Fibroblast of upper back skin (primary cell): ENCODE measurements at regions not wholly inside any gene's neighbourhood (a gene's known extent, or its start where the extent isn't known, plus 50 kb on each side); places are given as distances from the start of the nearest gene placed in this dataset.
A peak's percentile ranks its signal among the peaks of the same experiment; 100 is the strongest.

ENCODE experiments used
- DNase-seq: peaks from one replicate; pipeline ENCODE4 v3.0.0-alpha.2; 2013

DNA sequence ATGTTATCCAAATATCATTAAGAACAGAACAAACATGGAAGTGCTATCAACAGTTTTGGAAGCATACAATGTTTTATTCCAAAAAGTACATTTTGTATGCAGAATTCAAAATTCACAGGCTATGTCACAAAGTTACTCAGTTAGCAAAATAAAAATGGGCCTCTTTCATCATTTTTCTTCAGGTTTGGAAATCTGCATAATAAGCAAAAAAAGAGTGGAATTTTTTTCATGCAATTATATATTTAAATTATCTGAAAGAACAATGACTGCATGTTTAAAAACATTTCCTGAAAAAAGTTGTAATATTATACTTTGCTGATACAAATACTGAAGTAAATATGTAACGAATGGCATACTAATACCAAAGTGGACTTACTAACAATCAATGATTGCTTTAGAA, 161.2 kb upstream of the MBL2 start:
- no peak for DNase-seq

GRCh38 chr10:52927678-52928077, 155.1 kb upstream of the MBL2 start:
- no peak for DNase-seq

DNA sequence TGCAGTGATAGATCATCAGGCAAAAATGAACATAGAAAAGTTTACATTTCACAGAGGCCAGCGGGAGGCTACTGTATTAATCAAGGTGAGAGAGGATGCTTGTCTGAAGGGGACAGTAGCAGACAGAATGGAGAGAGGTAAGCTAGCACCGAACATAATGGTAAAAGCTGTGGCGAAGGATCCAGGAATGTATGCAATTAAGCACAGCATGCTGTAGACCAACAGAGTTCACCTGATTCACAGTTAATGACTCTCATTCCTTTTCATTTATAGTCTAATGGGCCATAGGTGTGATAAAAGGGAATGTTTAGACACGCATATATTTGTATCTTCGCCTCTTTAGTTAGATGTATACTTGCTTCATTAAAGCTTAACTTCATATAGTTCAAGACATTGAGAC, 150.9 kb upstream of the MBL2 start:
- no peak for DNase-seq

DNA sequence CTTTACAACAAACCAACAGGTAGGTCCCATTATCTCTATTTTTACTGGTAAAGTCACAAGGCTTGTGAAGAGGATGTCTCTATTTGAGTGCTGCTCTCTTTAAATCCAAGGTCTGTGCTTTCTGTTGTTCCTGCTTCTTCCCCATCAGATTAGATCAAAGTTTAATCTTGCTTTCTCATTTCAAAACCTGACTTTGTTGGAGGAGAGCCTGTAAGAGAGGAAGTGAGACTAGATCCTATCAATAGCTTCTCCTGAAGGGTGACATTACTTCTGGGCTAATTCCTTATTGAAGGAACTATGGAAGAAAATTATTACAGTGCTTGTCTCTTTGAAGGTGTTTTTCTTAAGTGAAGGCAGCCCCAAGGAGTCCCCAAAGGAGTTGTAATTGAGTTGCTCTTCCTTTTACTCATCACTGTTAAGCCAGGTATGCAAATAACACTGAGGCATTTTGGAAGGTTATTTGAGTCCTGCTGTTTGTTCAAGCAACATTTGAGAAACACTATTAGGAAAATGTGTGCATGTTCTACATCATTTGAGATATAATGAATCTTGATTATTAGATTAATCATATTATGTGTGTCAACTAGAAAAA, 146.2 kb upstream of the MBL2 start:
- DNase-seq, result no peak

DNA sequence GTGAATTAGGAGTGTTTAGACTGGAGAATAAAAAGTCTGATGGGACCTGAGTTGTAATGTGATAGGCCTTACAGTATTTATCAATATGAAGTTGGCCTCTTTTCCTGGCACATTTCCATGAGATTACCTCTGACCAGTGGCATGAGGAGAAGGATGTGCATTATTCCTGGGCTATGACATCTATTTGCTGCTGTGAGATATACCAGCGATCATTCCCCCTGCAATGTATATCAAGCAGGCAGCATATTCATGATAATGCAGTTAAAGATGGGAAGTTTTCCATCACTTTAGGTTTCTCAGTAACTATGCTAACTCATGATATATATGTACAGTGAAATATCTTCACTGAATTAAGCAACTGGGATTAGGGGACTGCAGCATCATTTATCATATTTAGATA, 142.8 kb upstream of the MBL2 start:
- DNase-seq, result no peak

DNA sequence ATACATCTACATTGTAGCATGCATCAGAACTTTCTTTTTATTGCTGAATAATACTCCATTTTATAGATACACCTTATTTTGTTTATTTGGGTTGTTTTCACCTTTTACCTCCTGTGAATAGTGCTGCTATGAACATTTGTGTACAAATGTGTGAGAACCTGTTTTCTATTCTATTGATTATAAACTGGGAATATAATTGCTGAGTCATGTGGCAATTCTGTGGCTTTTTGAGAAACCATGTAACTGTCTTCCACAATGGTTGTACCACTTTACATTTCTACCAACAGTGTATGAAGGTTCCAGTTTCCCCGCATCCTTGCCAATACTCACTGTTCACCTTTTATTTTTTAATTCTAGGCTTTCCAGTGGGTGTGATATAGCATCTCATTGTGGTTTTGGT, 138.6 kb upstream of the MBL2 start:
- DNase-seq, result no peak

DNA sequence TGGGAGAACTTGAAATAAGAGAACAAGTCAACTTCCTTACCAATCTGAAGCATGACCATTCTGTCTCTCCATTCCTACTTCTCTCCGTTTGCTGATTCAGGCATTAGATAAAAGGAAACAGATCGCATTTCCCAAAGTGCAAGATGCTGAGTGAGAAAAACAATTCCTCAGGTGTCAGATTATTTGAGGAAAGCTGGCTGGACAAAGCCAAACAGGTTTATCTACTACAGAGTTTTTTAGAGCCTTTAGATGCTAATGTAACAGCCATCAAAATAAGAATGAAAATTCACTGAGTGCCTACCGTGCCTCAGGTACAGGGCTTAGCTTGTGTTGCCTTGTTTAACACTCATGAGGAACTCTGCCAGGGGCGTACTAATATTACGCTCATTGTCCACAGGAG, 135.9 kb upstream of the MBL2 start:
- no peak for DNase-seq

- DNase-seq, result no peak
These were observed 133.5 kb upstream of the MBL2 start for GRCh38 chr10:52906046-52906445.

- DNase-seq, result no peak
These were observed 130.9 kb upstream of the MBL2 start for GRCh38 chr10:52903397-52903938.

- no peak for DNase-seq
These were observed 128.0 kb upstream of the MBL2 start for GRCh38 chr10:52900593-52900992.

DNA sequence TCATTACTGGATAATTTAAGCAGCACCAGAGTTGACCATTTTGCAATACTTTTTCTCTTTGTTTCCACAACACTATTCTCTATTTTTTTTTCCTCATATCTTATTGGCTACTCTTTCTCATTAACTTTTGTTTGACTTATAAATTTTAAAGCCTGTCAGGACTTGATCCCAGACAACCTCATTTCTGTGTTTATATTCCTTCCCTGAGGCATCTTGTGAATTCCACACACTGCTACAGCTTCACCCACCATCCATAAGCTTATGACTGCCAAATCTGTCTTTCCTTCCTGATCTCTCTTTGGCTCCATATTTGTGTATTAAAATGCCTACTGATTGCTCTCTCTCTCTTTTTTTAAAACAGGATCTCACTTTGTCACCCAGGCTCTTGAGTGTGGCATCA, 124.6 kb upstream of the MBL2 start:
- DNase-seq, result no peak

DNA sequence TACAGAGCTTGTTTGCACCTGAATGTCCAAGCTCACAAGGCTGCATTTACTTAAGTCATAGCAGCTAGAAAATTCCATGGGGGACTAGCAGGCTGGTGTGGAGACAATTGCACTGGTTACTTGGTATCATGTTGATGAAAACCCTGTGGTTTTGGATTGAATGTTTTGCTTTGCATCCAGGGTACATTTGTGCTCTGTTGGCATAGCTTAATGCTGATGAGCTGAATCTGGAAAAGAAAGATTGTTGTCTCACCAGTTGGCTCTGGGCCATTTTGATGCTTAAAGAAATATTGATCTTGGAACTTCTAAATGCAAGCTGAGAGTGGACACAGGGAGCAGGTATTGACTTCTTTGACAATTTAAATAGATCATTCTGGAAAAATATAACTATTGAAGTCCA, 122.5 kb upstream of the MBL2 start:
- DNase-seq, result peak; percentile 3

DNA sequence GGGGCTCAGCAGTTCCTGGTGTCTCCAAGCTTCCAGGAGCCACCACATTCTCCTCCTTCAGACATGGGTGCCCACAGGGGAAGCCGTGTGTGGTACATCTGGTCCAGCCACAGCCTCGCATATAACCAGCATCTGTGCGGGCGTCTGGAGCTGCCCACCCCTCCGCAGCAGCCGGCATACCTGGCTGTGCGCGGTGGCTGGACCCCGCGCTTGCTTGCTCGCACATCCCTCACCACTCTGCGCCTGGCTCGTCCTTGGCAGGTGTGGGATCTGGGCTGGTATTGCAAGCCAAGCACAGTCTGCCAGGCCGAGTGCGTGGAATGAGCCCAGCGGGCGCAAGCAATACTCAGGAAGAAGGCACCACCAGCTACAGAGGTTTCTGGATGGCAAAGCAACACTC, 117.7 kb upstream of the MBL2 start:
- DNase-seq, result no peak

DNA sequence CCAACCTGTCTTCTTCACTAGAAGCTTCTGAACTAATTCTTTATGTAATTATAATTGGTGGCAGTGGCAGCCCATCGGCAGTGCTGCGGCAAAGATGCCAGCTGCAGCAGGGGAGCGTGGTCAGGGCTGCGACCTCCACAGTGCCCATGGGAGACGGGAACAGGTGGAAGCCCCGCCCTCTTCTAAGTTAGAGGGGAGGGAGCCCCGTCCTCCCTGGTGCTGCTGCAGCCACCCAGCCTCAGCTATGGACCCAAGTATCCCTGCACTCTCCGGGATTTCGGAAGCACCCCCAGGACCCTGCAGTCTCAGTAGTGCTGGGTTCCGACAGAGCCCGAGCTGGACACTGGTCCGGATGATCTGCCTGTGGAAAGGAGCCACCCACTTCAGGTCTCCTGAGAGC, 117.0 kb upstream of the MBL2 start:
- no peak for DNase-seq

GRCh38 chr10:52883996-52884871, 111.7 kb upstream of the MBL2 start:
- peak; percentile 70 for DNase-seq

DNA sequence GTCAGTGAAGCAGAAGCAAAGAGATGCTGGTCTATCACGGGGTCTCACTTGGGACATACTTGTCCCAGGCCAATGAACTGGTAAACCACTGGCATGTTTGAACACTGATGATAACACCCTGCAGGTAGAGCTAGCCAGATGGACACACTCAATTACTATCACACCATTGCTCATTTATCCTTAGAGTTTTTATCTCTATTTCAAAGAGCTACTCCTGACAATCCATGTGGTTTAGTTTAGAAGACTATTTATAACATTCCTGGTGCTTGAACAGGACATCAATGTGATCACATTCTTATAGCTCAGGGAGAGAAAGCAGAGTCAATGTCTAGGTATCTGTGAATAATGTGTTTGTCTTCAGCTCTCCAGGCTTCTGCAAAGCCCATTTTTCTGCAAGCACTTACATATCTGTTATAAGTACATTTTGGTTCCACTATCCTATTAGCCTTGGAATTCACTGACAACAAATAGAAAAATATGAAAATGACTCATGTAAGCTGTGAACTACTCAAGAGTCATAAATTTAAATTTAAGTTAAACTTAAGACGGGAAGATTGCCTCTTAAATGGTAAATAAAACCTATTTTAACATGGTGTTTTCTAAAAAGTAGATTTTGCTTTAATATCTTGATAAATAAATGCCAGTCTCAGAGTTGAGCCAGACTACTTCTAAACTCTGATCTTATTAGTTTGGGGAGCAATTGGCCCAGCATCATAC, 106.7 kb upstream of the MBL2 start:
- DNase-seq, result peak; percentile 90

GRCh38 chr10:52877451-52877850, 104.9 kb upstream of the MBL2 start:
- DNase-seq, result no peak

- DNase-seq, result no peak
These were observed 102.8 kb upstream of the MBL2 start for GRCh38 chr10:52875336-52875735.

GRCh38 chr10:52874581-52874980, 102.0 kb upstream of the MBL2 start:
- no peak for DNase-seq

GRCh38 chr10:52871191-52871843, 98.7 kb upstream of the MBL2 start:
- DNase-seq, result no peak

- no peak for DNase-seq
These were observed 98.0 kb upstream of the MBL2 start for GRCh38 chr10:52870562-52870961.

DNA sequence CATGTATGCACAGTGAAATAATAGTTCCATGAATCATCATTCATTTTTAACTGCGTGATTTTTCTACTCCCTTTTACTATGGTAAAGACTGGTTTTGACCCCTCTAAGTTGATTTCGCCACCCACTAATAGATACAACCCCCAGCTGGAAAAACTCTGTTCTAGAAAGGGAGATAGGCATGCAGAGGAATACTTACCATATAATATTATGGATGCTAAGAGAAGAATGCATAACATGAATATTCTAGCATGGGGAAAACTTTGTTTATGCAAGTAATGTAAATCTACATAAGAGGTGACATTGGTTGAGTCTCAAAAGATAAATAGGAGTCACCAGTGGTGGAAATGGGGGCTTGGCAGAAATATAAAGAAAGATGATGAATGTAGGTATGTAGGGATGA, 97.3 kb upstream of the MBL2 start:
- no peak for DNase-seq

DNA sequence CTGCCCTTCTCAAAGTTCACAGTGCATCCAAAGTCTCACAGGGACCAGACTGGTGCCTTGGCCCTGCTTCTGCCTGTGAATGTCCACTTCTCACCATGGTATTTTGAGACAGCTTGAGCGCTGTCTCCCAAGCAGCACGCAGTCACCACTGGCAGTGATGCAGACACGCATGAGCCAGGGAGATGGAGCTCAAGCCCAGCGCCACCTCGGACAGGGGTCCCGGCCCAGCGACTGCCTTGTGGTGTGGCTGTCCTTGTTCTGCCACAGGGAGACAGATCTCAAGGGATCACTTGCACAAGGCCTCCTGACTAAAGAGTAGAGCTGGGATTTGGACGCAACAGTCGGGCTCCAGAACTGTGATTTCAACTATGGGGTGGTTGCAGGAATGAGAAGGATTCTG, 92.6 kb upstream of the MBL2 start:
- no peak for DNase-seq
